ENCODE measurements at regions not wholly inside any gene's neighbourhood (a gene's known extent, or its start where the extent isn't known, plus 50 kb on each side); places are given as distances from the start of the nearest gene placed in this dataset.

- no peak for FAIRE-seq
Measured at GRCh38 chr5:82839881-82840280, 237.3 kb downstream of the TMEM167A start.

- no peak for FAIRE-seq
Measured at GRCh38 chr5:82835488-82835887, 241.7 kb downstream of the TMEM167A start.

DNA sequence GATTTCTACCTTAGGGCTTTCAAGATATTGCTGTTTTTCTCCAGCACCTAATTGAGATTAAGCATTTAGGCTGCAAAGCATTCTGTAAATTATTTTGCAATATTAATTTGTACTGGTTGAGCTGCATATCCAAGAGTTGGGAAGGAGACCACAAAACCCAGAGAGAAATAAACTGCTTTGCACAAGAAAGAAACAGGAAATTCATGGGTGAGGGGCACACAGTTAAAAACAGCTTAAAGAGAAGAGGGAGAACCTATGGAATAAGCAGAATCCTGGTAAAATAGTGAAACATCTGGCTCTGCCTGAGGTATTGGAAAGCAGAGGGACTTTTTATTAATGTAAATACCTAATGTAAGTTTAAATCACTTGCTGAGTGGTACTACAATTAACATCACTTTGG is 243.0 kb downstream of the TMEM167A start:
- FAIRE-seq = no peak

GRCh38 chr5:82833277-82833676 is 243.9 kb downstream of the TMEM167A start:
- no peak for FAIRE-seq

- FAIRE-seq = no peak
Measured at GRCh38 chr5:82832445-82832844, 244.7 kb downstream of the TMEM167A start.

DNA sequence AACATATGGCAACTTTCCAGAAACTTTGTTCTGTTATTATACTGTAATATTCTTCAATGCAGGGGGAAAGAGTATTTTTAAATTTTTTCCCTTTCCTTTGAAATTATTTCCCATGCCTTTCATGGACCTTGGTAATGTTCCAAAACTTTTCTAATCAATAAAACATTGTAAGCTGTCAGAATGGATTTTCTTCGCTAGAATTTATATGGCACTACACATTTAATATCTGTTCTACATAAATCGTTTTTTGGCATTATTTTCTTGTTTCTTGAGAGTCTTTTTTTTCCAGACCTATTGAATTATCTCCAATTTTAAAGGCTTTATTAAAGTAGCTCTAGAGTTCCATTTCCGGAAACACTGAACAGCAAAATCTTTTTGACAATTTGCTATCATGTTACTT is 249.0 kb downstream of the TMEM167A start:
- FAIRE-seq = no peak

- FAIRE-seq = no peak
Measured at GRCh38 chr5:82827651-82828050, 249.5 kb downstream of the TMEM167A start.

- no peak for FAIRE-seq
Measured at GRCh38 chr5:82822634-82822927, 254.6 kb downstream of the TMEM167A start.

DNA sequence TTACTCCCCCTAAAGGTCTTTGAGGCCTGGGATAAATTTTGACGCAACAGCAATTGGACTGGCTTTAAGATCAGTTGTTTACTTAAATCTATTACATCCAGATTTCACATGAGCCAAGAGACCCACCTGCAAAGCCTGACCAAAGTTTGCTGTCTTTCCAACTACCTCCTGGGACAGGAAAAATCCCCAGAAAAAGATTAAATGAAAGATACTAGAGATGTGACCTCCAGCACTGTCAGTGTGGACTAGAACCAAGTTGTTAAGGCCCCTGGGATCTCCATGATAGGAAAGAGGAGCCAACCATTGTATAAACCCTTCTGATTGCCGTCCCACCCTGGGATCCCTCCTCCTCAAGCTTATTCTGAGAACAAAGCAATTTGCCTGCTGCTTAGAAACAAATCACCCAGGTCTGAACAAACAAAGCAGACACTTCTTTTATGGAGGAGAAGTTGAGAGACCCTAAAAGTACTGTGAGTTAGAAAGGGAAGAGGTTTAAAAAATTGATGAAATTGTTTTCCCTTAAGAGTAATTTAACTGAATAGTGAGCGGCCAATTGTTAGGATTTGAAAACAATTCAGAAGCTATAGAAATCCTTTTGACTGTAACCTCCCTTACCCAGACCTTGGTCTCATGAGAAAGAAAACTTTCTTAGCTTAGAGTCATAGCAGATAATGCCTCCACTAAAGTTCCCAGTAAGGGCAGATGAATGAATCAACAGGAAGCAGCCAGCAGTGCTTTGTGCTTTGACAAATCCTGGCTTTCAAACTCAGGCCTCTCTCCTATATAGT is 255.2 kb downstream of the TMEM167A start:
- no peak for FAIRE-seq

DNA sequence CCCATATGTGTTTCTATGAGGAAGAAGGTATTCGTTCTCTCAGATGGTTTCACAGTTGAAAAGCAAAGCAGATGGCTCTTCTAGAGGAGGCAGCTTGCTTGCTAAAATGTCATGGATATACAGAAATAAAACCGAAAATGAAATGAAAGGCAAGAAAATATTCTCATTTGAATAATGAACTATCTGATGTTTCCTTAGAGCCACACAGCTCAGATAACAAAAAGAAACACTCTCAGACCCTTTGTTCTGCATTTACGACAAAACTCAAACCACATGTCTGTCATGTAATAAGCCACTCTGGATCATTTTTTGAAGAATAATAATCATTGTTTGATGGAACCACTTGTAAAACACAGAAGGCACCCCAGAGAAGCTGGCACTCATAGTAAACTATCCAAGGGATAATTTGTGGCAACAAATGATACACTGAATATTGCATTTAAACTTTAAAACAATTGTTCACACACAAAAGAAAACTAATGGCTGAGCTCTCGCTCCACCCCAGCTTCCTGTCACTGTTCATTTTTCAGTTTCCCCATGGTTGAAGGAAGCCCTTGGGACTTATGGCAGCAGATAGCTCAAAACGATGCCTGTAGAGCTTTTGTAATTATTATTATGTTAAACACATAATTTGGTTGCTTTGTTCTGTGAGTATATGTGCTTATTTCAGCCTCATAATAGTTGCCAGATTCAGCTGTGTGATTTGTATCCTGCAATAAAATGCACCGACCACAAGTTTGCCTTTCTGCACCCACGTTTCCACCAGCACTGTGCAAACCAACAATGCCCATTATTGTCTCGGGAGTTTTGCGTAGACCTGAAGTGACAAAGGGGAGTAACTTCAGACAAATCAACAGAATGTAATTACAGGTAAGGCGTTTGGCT is 256.0 kb downstream of the TMEM167A start:
- no peak for FAIRE-seq

DNA sequence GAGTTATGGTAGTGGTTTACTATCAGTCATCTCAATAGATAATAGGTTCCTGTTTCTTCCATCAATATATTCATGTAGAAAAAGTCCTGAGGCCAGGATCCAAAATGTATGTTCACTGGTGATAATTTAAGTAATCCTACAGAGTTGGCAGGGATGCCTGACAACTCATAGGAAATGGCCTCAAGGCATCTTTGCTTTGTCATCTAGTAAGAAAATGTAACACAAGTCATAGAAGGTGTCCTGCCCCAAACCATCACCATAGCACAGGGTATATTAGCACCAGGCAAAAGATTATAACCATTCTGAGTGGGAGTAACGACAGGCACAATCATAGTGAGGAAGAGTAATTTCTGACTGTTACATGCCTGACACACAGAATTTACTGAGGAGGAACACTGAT is 257.0 kb downstream of the TMEM167A start:
- no peak for FAIRE-seq

GRCh38 chr5:82817897-82818676 is 259.1 kb downstream of the TMEM167A start:
- FAIRE-seq = no peak

- FAIRE-seq = no peak
Measured at GRCh38 chr5:82816926-82817325, 260.3 kb downstream of the TMEM167A start.

DNA sequence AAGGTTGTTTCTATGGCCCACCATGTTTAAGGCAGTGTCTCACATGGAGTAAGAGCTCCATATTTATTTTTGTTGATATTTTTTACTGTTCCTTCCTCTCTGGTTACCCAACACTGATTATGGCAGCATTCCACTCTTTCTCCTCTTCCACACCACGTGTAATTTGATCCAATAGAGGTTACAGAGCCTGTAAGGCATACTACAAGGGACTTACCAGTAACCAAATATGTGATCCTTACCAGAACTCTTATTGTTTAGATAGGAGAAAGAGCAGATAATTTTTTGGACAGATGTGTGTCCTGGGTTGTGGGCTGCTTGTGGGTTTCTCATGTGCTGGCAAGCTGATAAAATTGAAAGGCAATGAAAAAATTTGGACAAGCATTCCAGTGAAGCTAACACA is 261.3 kb downstream of the TMEM167A start:
- FAIRE-seq = no peak

DNA sequence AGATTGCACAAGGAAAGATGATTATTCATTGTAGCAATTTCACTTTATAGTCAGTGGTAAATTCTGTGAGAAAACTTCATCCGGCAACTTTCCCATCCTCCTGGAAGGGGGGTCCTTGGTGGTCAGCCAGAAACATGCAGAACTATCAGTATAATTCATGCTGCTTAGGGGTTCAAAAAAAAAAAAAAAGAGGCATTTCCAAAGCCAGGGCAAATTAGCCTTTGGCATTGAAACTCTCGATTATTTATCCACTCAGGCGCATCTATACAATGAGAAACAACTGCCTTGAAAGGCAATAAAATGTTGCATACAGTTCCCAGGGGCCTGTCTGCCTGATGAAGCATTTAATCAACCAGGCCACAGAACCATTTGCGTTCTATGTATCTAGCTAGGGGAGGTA is 263.3 kb downstream of the TMEM167A start:
- FAIRE-seq = no peak

DNA sequence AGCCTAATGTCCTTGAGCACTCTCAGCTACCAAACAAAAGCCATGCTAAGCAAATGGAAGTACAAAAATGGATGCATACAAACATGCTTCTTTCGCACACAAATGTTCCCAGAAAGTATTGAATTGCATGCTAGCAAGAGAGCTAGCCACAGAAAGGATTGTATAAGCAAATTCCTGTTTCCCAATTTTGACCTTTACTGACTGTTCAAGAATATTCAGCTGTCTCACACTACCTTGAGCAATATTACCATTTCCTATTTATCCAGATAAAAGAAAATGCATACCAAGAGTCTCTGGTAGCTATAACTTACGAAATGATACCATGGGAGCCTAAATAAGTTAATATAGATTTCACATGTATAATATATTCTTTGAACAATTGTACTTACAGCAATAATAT is 264.6 kb downstream of the TMEM167A start:
- no peak for FAIRE-seq

- FAIRE-seq = no peak
Measured at GRCh38 chr5:82811490-82811889, 265.7 kb downstream of the TMEM167A start.

GRCh38 chr5:82809420-82810143 is 267.6 kb downstream of the TMEM167A start:
- no peak for FAIRE-seq

GRCh38 chr5:82808960-82809359 is 268.2 kb downstream of the TMEM167A start:
- FAIRE-seq = no peak

- no peak for FAIRE-seq
Measured at GRCh38 chr5:82807021-82807420, 270.2 kb downstream of the TMEM167A start.

- no peak for FAIRE-seq
Measured at GRCh38 chr5:82806513-82806912, 270.7 kb downstream of the TMEM167A start.

GRCh38 chr5:82804155-82804690 is 273.0 kb downstream of the TMEM167A start:
- no peak for FAIRE-seq

DNA sequence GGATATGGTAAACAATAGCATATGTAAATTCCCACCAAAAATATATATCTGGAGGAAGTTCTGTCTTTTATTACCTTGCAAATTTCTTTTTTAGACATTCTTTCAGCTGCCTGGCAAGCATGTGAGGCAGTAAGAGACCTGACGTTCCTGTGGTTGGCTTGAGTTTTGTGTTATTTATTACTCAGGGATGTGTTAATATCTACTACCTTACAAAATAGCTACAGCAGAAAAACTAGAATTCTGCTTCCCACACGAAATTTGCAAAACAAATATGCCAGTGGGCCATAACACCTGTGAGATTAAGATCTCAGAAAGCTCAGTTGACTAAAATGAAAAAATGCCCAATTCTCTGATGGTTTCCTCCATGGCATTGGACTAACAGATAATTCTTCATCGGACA is 274.2 kb downstream of the TMEM167A start:
- FAIRE-seq = no peak

Data from A204.1 (cell line).